H9 (cell line): ENCODE measurements at regions not wholly inside any gene's neighbourhood (a gene's known extent, or its start where the extent isn't known, plus 50 kb on each side); places are given as distances from the start of the nearest gene placed in this dataset.

Experiments used
- DNase-seq: peaks from one replicate; pipeline ENCODE4 v3.0.0-alpha.2; 2017
- H2AFZ ChIP-seq: one replicate; pipeline ENCODE4 v1.6.1; 2013; ENCODE audit warnings: mild to moderate bottlenecking, low read length, control low read depth, moderate library complexity
- H2AK5ac ChIP-seq: 2 replicates; pipeline ENCODE4 v1.6.1; 2013; ENCODE audit warnings: low read length, control low read depth, mixed read lengths; ENCODE audit not compliant: insufficient read length
- H2BK120ac ChIP-seq: one replicate; pipeline ENCODE4 v1.6.1; 2013; ENCODE audit warnings: low read depth, mild to moderate bottlenecking, low read length, control low read depth, inconsistent platforms; ENCODE audit not compliant: poor library complexity, severe bottlenecking
- H2BK12ac ChIP-seq: 2 replicates; pipeline ENCODE4 v1.6.1; 2013; ENCODE audit warnings: low read length, control low read depth, mixed read lengths, low read depth; ENCODE audit not compliant: insufficient read length
- H2BK15ac ChIP-seq: 2 replicates; pipeline ENCODE4 v1.6.1; 2013; ENCODE audit warnings: low read depth, low read length, control low read depth
- H2BK20ac ChIP-seq: one replicate; pipeline ENCODE4 v1.6.1; 2013; ENCODE audit warnings: low read depth, mild to moderate bottlenecking, low read length, control low read depth, inconsistent platforms; ENCODE audit not compliant: poor library complexity, severe bottlenecking
- H2BK5ac ChIP-seq: 2 replicates; pipeline ENCODE4 v1.6.1; 2013; ENCODE audit warnings: low read length, control low read depth, mixed read lengths; ENCODE audit not compliant: insufficient read length
- H3K14ac ChIP-seq: 2 replicates; pipeline ENCODE4 v1.6.1; 2013; ENCODE audit warnings: low read length, control low read depth; ENCODE audit not compliant: insufficient read depth
- H3K18ac ChIP-seq: 2 replicates; pipeline ENCODE4 v1.6.1; 2013; ENCODE audit warnings: low read depth, mild to moderate bottlenecking, mixed read lengths, low read length, control low read depth; ENCODE audit not compliant: insufficient read length
- H3K23ac ChIP-seq: 2 replicates; pipeline ENCODE4 v1.6.1; 2013; ENCODE audit warnings: low read length, control low read depth, mixed read lengths, low read depth; ENCODE audit not compliant: insufficient read length
- H3K23me2 ChIP-seq: 2 replicates; pipeline ENCODE4 v1.6.1; 2013; ENCODE audit warnings: low read depth, mild to moderate bottlenecking, mixed read lengths, low read length, control low read depth; ENCODE audit not compliant: insufficient read length, poor library complexity, severe bottlenecking
- H3K27ac ChIP-seq: 2 replicates; pipeline ENCODE4 v1.5.1; 2013; ENCODE audit warnings: low read length, control low read depth, mixed read lengths, low read depth; ENCODE audit not compliant: insufficient read length
- H3K27me3 ChIP-seq: 2 replicates; pipeline ENCODE4 v1.6.1; 2013; ENCODE audit warnings: low read length, control low read depth, inconsistent platforms; ENCODE audit not compliant: insufficient read depth
- H3K4ac ChIP-seq: 2 replicates; pipeline ENCODE4 v1.6.1; 2013; ENCODE audit warnings: low read depth, mild to moderate bottlenecking, control low read depth, inconsistent platforms, low read length, moderate library complexity
- H3K4me1 ChIP-seq: 2 replicates; pipeline ENCODE4 v1.6.1; 2013; ENCODE audit warnings: low read length, control low read depth, inconsistent platforms; ENCODE audit not compliant: insufficient read depth
- H3K4me2 ChIP-seq: 2 replicates; pipeline ENCODE4 v1.6.1; 2013; ENCODE audit warnings: low read length, control low read depth, mixed read lengths; ENCODE audit not compliant: insufficient read length, insufficient read depth
- H3K56ac ChIP-seq: 2 replicates; pipeline ENCODE4 v1.6.1; 2013; ENCODE audit warnings: low read depth, mild to moderate bottlenecking, mixed read lengths, low read length, control low read depth; ENCODE audit not compliant: insufficient read length
- H3K79me1 ChIP-seq: 2 replicates; pipeline ENCODE4 v1.6.1; 2013; ENCODE audit warnings: low read depth, mild to moderate bottlenecking, moderate library complexity, low read length, control low read depth, inconsistent platforms; ENCODE audit not compliant: insufficient read depth, poor library complexity, severe bottlenecking
- H3K79me2 ChIP-seq: 2 replicates; pipeline ENCODE4 v1.6.1; 2013; ENCODE audit warnings: low read length, control low read depth, inconsistent platforms; ENCODE audit not compliant: insufficient read depth
- H3K9ac ChIP-seq: 2 replicates; pipeline ENCODE4 v1.6.1; 2013; ENCODE audit warnings: low read length, control low read depth, mixed read lengths; ENCODE audit not compliant: insufficient read length; ENCODE audit errors: extremely low read depth
- H3K9me3 ChIP-seq: one replicate; pipeline ENCODE4 v1.6.1; 2013; ENCODE audit warnings: low read depth, low read length, inconsistent platforms; ENCODE audit not compliant: control insufficient read depth
- H3T11ph ChIP-seq: one replicate; pipeline ENCODE4 v1.6.1; 2013; ENCODE audit warnings: mild to moderate bottlenecking, low read length, control low read depth, inconsistent platforms
- H4K20me1 ChIP-seq: one replicate; pipeline ENCODE4 v1.6.1; 2013; ENCODE audit not compliant: control insufficient read depth, insufficient read length, insufficient read depth
- H4K5ac ChIP-seq: 2 replicates; pipeline ENCODE4 v1.6.1; 2013; ENCODE audit warnings: low read depth, mild to moderate bottlenecking, mixed read lengths, low read length, control low read depth; ENCODE audit not compliant: insufficient read length
- H4K8ac ChIP-seq: replicated peaks from 2 replicates; pipeline ENCODE4 v1.6.1; 2013; ENCODE audit warnings: low read length, control low read depth, mixed read lengths, low read depth; ENCODE audit not compliant: insufficient read length
- H4K91ac ChIP-seq: 2 replicates; pipeline ENCODE4 v1.6.1; 2013; ENCODE audit warnings: low read depth, mild to moderate bottlenecking, moderate library complexity, mixed read lengths, low read length, control low read depth; ENCODE audit not compliant: insufficient read length
- H3K27ac Mint-ChIP-seq, 3 experiments: 2 replicates in 2 of 3; 3 replicates in 1 of 3; pipeline ENCODE4 v1.8.0; 2020 to 2021; ENCODE audit warnings: mixed read lengths in 3 of 3, mild to moderate bottlenecking in 1 of 3, moderate library complexity in 1 of 3
- H3K27me3 Mint-ChIP-seq: 2 replicates; pipeline ENCODE4 v1.8.0; 2021; ENCODE audit warnings: low read depth, mild to moderate bottlenecking, moderate library complexity, mixed read lengths
- H3K36me3 Mint-ChIP-seq, 3 experiments: 2 replicates in 2 of 3; 3 replicates in 1 of 3; pipeline ENCODE4 v1.8.0; 2020 to 2021; ENCODE audit warnings: low read depth in 3 of 3, mixed read lengths in 3 of 3; ENCODE audit not compliant: insufficient read depth in 1 of 3
- H3K4me1 Mint-ChIP-seq, 2 experiments: 2 replicates each; pipeline ENCODE4 v1.8.0; 2020; ENCODE audit warnings: mixed read lengths in 2 of 2
- H3K4me3 Mint-ChIP-seq, 2 experiments: 2 replicates in 1 of 2; 3 replicates in 1 of 2; pipeline ENCODE4 v1.8.0; 2020 to 2021; ENCODE audit warnings: mild to moderate bottlenecking in 2 of 2, mixed read lengths in 2 of 2, moderate library complexity in 1 of 2
- H3K9me3 Mint-ChIP-seq, 2 experiments: 2 replicates in 1 of 2; 3 replicates in 1 of 2; pipeline ENCODE4 v1.8.0; 2020; ENCODE audit warnings: mild to moderate bottlenecking in 2 of 2, mixed read lengths in 2 of 2, moderate library complexity in 1 of 2
- WGBS: extraction: QIAGEN DNeasy Blood & Tissue Kit; methylation state at CpG from one replicate; pipeline ENCODE4 v1.1.7; 2013; ENCODE audit warnings: missing lambda C conversion rate, low lambda C conversion rate, mixed read lengths; ENCODE audit not compliant: insufficient read length; ENCODE audit errors: extremely low coverage; 5-methylcytosine and 5-hydroxymethylcytosine counted together
- TF ChIP-seq, protein P1 (sequence below): fragments of 200-600 bp; sonication (generic); conservative IDR thresholded peaks from 3 replicates; pipeline ENCODE4 v1.8.0; 2021; ENCODE audit warnings: antibody characterized with exemption, mild to moderate bottlenecking

- H3K27me3 ChIP-seq: no peaks in the 10 kb centered on the region
- H3K36me3 Mint-ChIP-seq: no peaks in the 10 kb centered on the region
- H3K18ac ChIP-seq: no peak overlapping the region
- H3K4me1 ChIP-seq: no peaks in the 10 kb centered on the region
- H3K4me3 Mint-ChIP-seq: no peak overlapping the region
- H2AFZ ChIP-seq: no peak overlapping the region
- H3K23ac ChIP-seq: no peak overlapping the region
- no peaks in the 10 kb centered on the region for H3K9me3 Mint-ChIP-seq
- H3K56ac ChIP-seq: no peak overlapping the region
- H3K27me3 Mint-ChIP-seq: no peaks in the 10 kb centered on the region
- H3K9me3 ChIP-seq: no peaks in the 10 kb centered on the region
- H2BK12ac ChIP-seq: no peak overlapping the region
- H4K5ac ChIP-seq: no peak overlapping the region
- no peak overlapping the region for H3T11ph ChIP-seq
- H4K20me1 ChIP-seq: no peaks in the 10 kb centered on the region
- H2AK5ac ChIP-seq: no peak overlapping the region
- no peak overlapping the region for H4K91ac ChIP-seq
- no peak overlapping the region for H2BK120ac ChIP-seq
- H3K79me1 ChIP-seq: no peaks in the 10 kb centered on the region
- no peak overlapping the region for H3K4me2 ChIP-seq
- DNase-seq: no peak
- no peak overlapping the region for H3K27ac ChIP-seq
- no peak overlapping the region for H3K4ac ChIP-seq
- H3K4me1 Mint-ChIP-seq: peaks cover 5 to 7% of the 10 kb centered on the region in 2 experiments; a peak in 2 of 4 replicates
- no peak overlapping the region for H3K14ac ChIP-seq
- no peak overlapping the region for H4K8ac ChIP-seq
- no peak overlapping the region for H2BK20ac ChIP-seq
- no peak overlapping the region for H2BK5ac ChIP-seq
- H3K79me2 ChIP-seq: no peaks in the 10 kb centered on the region
- no peak overlapping the region for H3K27ac Mint-ChIP-seq
- H3K9ac ChIP-seq: no peak overlapping the region
- H2BK15ac ChIP-seq: no peak overlapping the region
- WGBS: no CpG with 5 or more reads among the region's 8 CpGs
- TF ChIP-seq, protein P1, sequence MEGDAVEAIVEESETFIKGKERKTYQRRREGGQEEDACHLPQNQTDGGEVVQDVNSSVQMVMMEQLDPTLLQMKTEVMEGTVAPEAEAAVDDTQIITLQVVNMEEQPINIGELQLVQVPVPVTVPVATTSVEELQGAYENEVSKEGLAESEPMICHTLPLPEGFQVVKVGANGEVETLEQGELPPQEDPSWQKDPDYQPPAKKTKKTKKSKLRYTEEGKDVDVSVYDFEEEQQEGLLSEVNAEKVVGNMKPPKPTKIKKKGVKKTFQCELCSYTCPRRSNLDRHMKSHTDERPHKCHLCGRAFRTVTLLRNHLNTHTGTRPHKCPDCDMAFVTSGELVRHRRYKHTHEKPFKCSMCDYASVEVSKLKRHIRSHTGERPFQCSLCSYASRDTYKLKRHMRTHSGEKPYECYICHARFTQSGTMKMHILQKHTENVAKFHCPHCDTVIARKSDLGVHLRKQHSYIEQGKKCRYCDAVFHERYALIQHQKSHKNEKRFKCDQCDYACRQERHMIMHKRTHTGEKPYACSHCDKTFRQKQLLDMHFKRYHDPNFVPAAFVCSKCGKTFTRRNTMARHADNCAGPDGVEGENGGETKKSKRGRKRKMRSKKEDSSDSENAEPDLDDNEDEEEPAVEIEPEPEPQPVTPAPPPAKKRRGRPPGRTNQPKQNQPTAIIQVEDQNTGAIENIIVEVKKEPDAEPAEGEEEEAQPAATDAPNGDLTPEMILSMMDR: no peak
- no peaks in the 10 kb centered on the region for H3K23me2 ChIP-seq
Measured at GRCh38 chr4:180160195-180160983, 2082.8 kb upstream of the TENM3 start.
